ENCODE measurements at regions not wholly inside any gene's neighbourhood (a gene's known extent, or its start where the extent isn't known, plus 50 kb on each side); places are given as distances from the start of the nearest gene placed in this dataset.

GRCh38 chr7:131674131-131674530, 117.7 kb upstream of the PODXL start:
- no peak for TF ChIP-seq CTCF (IDR thresholded peaks at IDR 0.05; ENCODE audit: low read depth, low read length, poor library complexity, severe bottlenecking)
- no peak for TF ChIP-seq EZH2phosphoT487 (IDR thresholded peaks at IDR 0.05; ENCODE audit: borderline replicate concordance, low read length)
